Endothelial cell of umbilical vein (primary cell): ENCODE measurements at regions not wholly inside any gene's neighbourhood (a gene's known extent, or its start where the extent isn't known, plus 50 kb on each side); places are given as distances from the start of the nearest gene placed in this dataset.

Source experiments
- BruUV-seq: library from RNA; stranded (reverse); fragments of 400-500 nt; replicated peaks from 2 replicates; lab custom pipeline; 2021; lab: Mats Ljungman, UMichigan
- CTCF ChIA-PET: fragments of 300-600, 350-600 bp; sonication (Branson Sonifier 250); formaldehyde crosslinking; loops from one replicate; lab custom pipeline; 2021; ENCODE audit warnings: antibody characterized with exemption, inconsistent platforms; lab: Charles Lee
- POLR2A ChIA-PET: fragments of 300-600, 350-600 bp; sonication (Branson Sonifier 250); formaldehyde crosslinking; loops from one replicate; lab custom pipeline; 2021; ENCODE audit warnings: antibody characterized with exemption, inconsistent platforms; lab: Charles Lee
- DNase-seq: peaks from one replicate; pipeline ENCODE4 v3.0.0-alpha.2; 2011; ENCODE audit warnings: low read depth, low spot score
- FAIRE-seq: peaks from 2 replicates; lab custom pipeline; 2011; peaks lifted over from hg19 to GRCh38; lab: Jason Lieb, UNC
- H2AFZ ChIP-seq: 2 replicates; pipeline ENCODE4 v1.6.0; 2012; ENCODE audit warnings: low read depth, low read length, control low read depth, inconsistent platforms
- H3K27ac ChIP-seq: 2 replicates; pipeline ENCODE4 v1.5.1; 2011; ENCODE audit warnings: low read depth, mild to moderate bottlenecking, control low read depth, low read length, moderate library complexity; ENCODE audit not compliant: insufficient read depth
- H3K27me3 ChIP-seq, 2 experiments: 2 replicates each; pipeline versions ENCODE4 v1.6.0 to v1.6.1; 2011; ENCODE audit warnings: low read length in 2 of 2, mixed read lengths in 1 of 2; ENCODE audit not compliant: control insufficient read depth in 2 of 2, insufficient read depth in 2 of 2
- H3K36me3 ChIP-seq, 2 experiments: 2 replicates in 1 of 2; 3 replicates in 1 of 2; pipeline ENCODE4 v1.5.1; 2011; ENCODE audit warnings: low read length in 2 of 2, mild to moderate bottlenecking in 1 of 2, moderate library complexity in 1 of 2; ENCODE audit not compliant: control insufficient read depth in 2 of 2, insufficient read depth in 2 of 2; ENCODE audit errors: extremely low read depth in 1 of 2
- H3K4me1 ChIP-seq: 3 replicates; pipeline ENCODE4 v1.5.1; 2011; ENCODE audit warnings: mild to moderate bottlenecking, low read length; ENCODE audit not compliant: control insufficient read depth, insufficient read depth; ENCODE audit errors: extremely low read depth
- H3K4me2 ChIP-seq: 2 replicates; pipeline ENCODE4 v1.6.1; 2011; ENCODE audit warnings: low read length, control low read depth, mixed read lengths; ENCODE audit not compliant: insufficient read depth
- H3K4me3 ChIP-seq, 3 experiments: fragments of 200-600 bp in 1 of 3; sonication (generic), shearing (Covaris generic) in 1 of 3; replicated peaks in 1 of 3; 2 replicates each; pipeline ENCODE4 v1.5.1; 2011 to 2016; ENCODE audit warnings: control low read depth in 3 of 3, low read length in 3 of 3, mild to moderate bottlenecking in 2 of 3, inconsistent platforms in 1 of 3, low read depth in 1 of 3, moderate library complexity in 1 of 3; ENCODE audit not compliant: insufficient read depth in 1 of 3
- H3K79me2 ChIP-seq: 2 replicates; pipeline ENCODE4 v1.6.0; 2012; ENCODE audit warnings: low read length, inconsistent platforms; ENCODE audit not compliant: control insufficient read depth, insufficient read depth
- H3K9ac ChIP-seq: replicated peaks from 2 replicates; pipeline ENCODE3; 2011; ENCODE audit warnings: low read length, control low read depth; ENCODE audit not compliant: insufficient read depth; ENCODE audit errors: extremely low read depth
- H3K9me1 ChIP-seq: replicated peaks from 3 replicates; pipeline ENCODE4 v1.6.0; 2011; ENCODE audit warnings: mild to moderate bottlenecking, low read length; ENCODE audit not compliant: control insufficient read depth, insufficient read depth; ENCODE audit errors: extremely low read depth
- H3K9me3 ChIP-seq: replicated peaks from 2 replicates; pipeline ENCODE4 v1.5.1; 2012; ENCODE audit warnings: low read length, inconsistent platforms; ENCODE audit not compliant: control insufficient read depth, insufficient read depth
- H4K20me1 ChIP-seq: replicated peaks from 2 replicates; pipeline ENCODE3; 2011; ENCODE audit warnings: mild to moderate bottlenecking, low read length; ENCODE audit not compliant: control insufficient read depth, insufficient read depth; ENCODE audit errors: extremely low read depth
- CTCF ChIP-seq, 2 donors: IDR thresholded peaks; 1 replicate in 1 of 2; 2 replicates in 1 of 2; pipeline ENCODE4 v1.5.1; 2011; ENCODE audit warnings: low read length in 2 of 2, mild to moderate bottlenecking in 2 of 2, moderate library complexity in 2 of 2, control low read depth in 1 of 2, inconsistent platforms in 1 of 2, low read depth in 1 of 2; ENCODE audit not compliant: insufficient read depth in 1 of 2; ENCODE audit errors: extremely low read depth in 1 of 2
- EZH2 ChIP-seq: IDR thresholded peaks from 2 replicates; pipeline ENCODE4 v1.6.1; 2012; ENCODE audit warnings: borderline replicate concordance, low read depth, mild to moderate bottlenecking, moderate library complexity, low read length, inconsistent platforms; ENCODE audit not compliant: severe bottlenecking
- FOS ChIP-seq: IDR thresholded peaks from 2 replicates; pipeline ENCODE4 v1.6.1; 2011; ENCODE audit warnings: mild to moderate bottlenecking, low read length, moderate library complexity, borderline replicate concordance; ENCODE audit not compliant: insufficient read depth
- GATA2 ChIP-seq: IDR thresholded peaks from 2 replicates; pipeline ENCODE4 v1.7.0; 2011; ENCODE audit warnings: low read depth, mild to moderate bottlenecking, moderate library complexity, mixed read lengths, low read length; ENCODE audit not compliant: insufficient read length, insufficient read depth
- JUN ChIP-seq: IDR thresholded peaks from 2 replicates; pipeline ENCODE4 v1.6.1; 2011; ENCODE audit warnings: borderline replicate concordance, low read depth; ENCODE audit not compliant: insufficient read length, insufficient read depth
- MAX ChIP-seq: IDR thresholded peaks from 2 replicates; pipeline ENCODE4 v1.6.1; 2011; ENCODE audit not compliant: insufficient read depth, insufficient read length
- MYC ChIP-seq: IDR thresholded peaks from one replicate; pipeline ENCODE4 v1.6.1; 2011; ENCODE audit warnings: mild to moderate bottlenecking, low read depth, low read length
- POLR2A ChIP-seq: IDR thresholded peaks from 2 replicates; pipeline ENCODE4 v1.6.1; 2012; ENCODE audit warnings: low read depth, mild to moderate bottlenecking, control low read depth, low read length
- POLR2AphosphoS5 ChIP-seq: IDR thresholded peaks from 2 replicates; pipeline ENCODE4 v1.6.1; 2012; ENCODE audit warnings: low read depth, mild to moderate bottlenecking, control low read depth, low read length, moderate library complexity; ENCODE audit not compliant: insufficient read depth
- dilution Hi-C: fragments of 300-500 bp; cut with MboI; formaldehyde crosslinking; loops from one replicate; pipeline ENCODE4 v1.15.0; 2019; ENCODE audit warnings: low sequenced_read_pairs; ENCODE audit not compliant: extremely low pct_ligation_motif_present
- intact Hi-C: fragments of 100-400 bp; cut with micrococcal nuclease; formaldehyde crosslinking; loops from one replicate; pipeline ENCODE4 v1.10.0; 2022

- no peak for FAIRE-seq
- ChIA-PET POLR2A (no interaction called here), CTCF (no interaction called here)
- no peak overlapping the region for H2AFZ ChIP-seq
- H3K4me3 ChIP-seq, result no peak overlapping the region
- no peaks in the 10 kb centered on the region for H4K20me1 ChIP-seq
- H3K36me3 ChIP-seq, result no peaks in the 10 kb centered on the region
- intact Hi-C loops (no loop called here), dilution Hi-C loops (no loop called here)
- H3K4me2 ChIP-seq, result no peak overlapping the region
- no peak for DNase-seq
- no peaks in the 10 kb centered on the region for H3K79me2 ChIP-seq
- TF ChIP-seq POLR2AphosphoS5 (no peak), JUN (no peak), FOS (no peak), EZH2 (no peak), GATA2 (no peak), MYC (no peak), MAX (no peak), CTCF (IDR thresholded peaks at IDR 0.05; ENCODE audit: extremely low read depth in 1 of 2, insufficient read depth in 1 of 2, low read depth in 1 of 2, low read length in 2 of 2) (no peak), POLR2A (no peak)
- no peaks in the 10 kb centered on the region for H3K27me3 ChIP-seq
- no peaks in the 10 kb centered on the region for H3K9me1 ChIP-seq
- BruUV-seq, result no TSS peak
- no peak overlapping the region for H3K27ac ChIP-seq
- no peak overlapping the region for H3K9ac ChIP-seq
- H3K4me1 ChIP-seq, result no peaks in the 10 kb centered on the region
- H3K9me3 ChIP-seq, result peaks cover 3% of the 10 kb centered on the region
Measured at GRCh38 chr2:22055784-22056620, 932.2 kb downstream of the TDRD15 start.
